Endothelial cell of hepatic sinusoid (primary cell): ENCODE measurements at regions not wholly inside any gene's neighbourhood (a gene's known extent, or its start where the extent isn't known, plus 50 kb on each side); places are given as distances from the start of the nearest gene placed in this dataset.
"Not testable (repeated sequence)": the region's sequence is repeated elsewhere in the genome, so short reads cannot be mapped to it uniquely, and the experiment has no call there.

Experiments
- in situ Hi-C: cut with HindIII; loops from 2 replicates; pipeline ENCODE4 v1.10.0; 2017; ENCODE audit warnings: low sequenced_read_pairs

- in situ Hi-C loops, result no loop called here
Measured at GRCh38 chr13:84645196-84646012, 763.1 kb upstream of the SLITRK1 start.

GRCh38 chr13:84641491-84641890, 759.2 kb upstream of the SLITRK1 start:
- in situ Hi-C loops, result no loop called here

GRCh38 chr13:84640691-84641090, 758.4 kb upstream of the SLITRK1 start:
- in situ Hi-C loops, result no loop called here

GRCh38 chr13:84630476-84630875, 748.2 kb upstream of the SLITRK1 start:
- in situ Hi-C loops, result no loop called here

GRCh38 chr13:84616864-84617263, 734.6 kb upstream of the SLITRK1 start:
- in situ Hi-C loops, result no loop called here

- in situ Hi-C loops, result no loop called here
Measured at GRCh38 chr13:84609716-84610115, 727.4 kb upstream of the SLITRK1 start.

GRCh38 chr13:84607261-84608013, 725.2 kb upstream of the SLITRK1 start:
- in situ Hi-C loops, result no loop called here

GRCh38 chr13:84606616-84607015, 724.3 kb upstream of the SLITRK1 start:
- in situ Hi-C loops, result no loop called here

- in situ Hi-C loops, result no loop called here
Measured at GRCh38 chr13:84605927-84606326, 723.7 kb upstream of the SLITRK1 start.

GRCh38 chr13:84591444-84591843, 709.2 kb upstream of the SLITRK1 start:
- in situ Hi-C loops, result no loop called here

- in situ Hi-C loops, result no loop called here
Measured at GRCh38 chr13:84590663-84591062, 708.4 kb upstream of the SLITRK1 start.

- in situ Hi-C loops, result no loop called here
Measured at GRCh38 chr13:84588023-84588422, 705.7 kb upstream of the SLITRK1 start.

GRCh38 chr13:84579901-84580300, 697.6 kb upstream of the SLITRK1 start:
- in situ Hi-C loops, result not testable (repeated sequence)

- in situ Hi-C loops, result no loop called here
Measured at GRCh38 chr13:84574851-84575250, 692.6 kb upstream of the SLITRK1 start.

GRCh38 chr13:84571264-84571663, 689.0 kb upstream of the SLITRK1 start:
- in situ Hi-C loops, result no loop called here

GRCh38 chr13:84570831-84571230, 688.6 kb upstream of the SLITRK1 start:
- in situ Hi-C loops, result no loop called here

- in situ Hi-C loops, result no loop called here
Measured at GRCh38 chr13:84569366-84569765, 687.1 kb upstream of the SLITRK1 start.

- in situ Hi-C loops, result no loop called here
Measured at GRCh38 chr13:84567848-84568247, 685.6 kb upstream of the SLITRK1 start.

GRCh38 chr13:84566780-84567179, 684.5 kb upstream of the SLITRK1 start:
- in situ Hi-C loops, result no loop called here

- in situ Hi-C loops, result no loop called here
Measured at GRCh38 chr13:84563611-84564010, 681.3 kb upstream of the SLITRK1 start.

- in situ Hi-C loops, result no loop called here
Measured at GRCh38 chr13:84553227-84553626, 671.0 kb upstream of the SLITRK1 start.

- in situ Hi-C loops, result no loop called here
Measured at GRCh38 chr13:84543962-84544361, 661.7 kb upstream of the SLITRK1 start.
